Endothelial cell of umbilical vein (primary cell): ENCODE measurements at regions not wholly inside any gene's neighbourhood (a gene's known extent, or its start where the extent isn't known, plus 50 kb on each side); places are given as distances from the start of the nearest gene placed in this dataset.

Experiments used
- BruUV-seq: library from RNA; stranded (reverse); fragments of 400-500 nt; replicated peaks from 2 replicates; lab custom pipeline; 2021; lab: Mats Ljungman, UMichigan
- CTCF ChIA-PET: fragments of 300-600, 350-600 bp; sonication (Branson Sonifier 250); formaldehyde crosslinking; loops from one replicate; lab custom pipeline; 2021; ENCODE audit warnings: antibody characterized with exemption, inconsistent platforms; lab: Charles Lee
- POLR2A ChIA-PET: fragments of 300-600, 350-600 bp; sonication (Branson Sonifier 250); formaldehyde crosslinking; loops from one replicate; lab custom pipeline; 2021; ENCODE audit warnings: antibody characterized with exemption, inconsistent platforms; lab: Charles Lee
- DNase-seq: peaks from one replicate; pipeline ENCODE4 v3.0.0-alpha.2; 2011; ENCODE audit warnings: low read depth, low spot score
- FAIRE-seq: peaks from 2 replicates; lab custom pipeline; 2011; peaks lifted over from hg19 to GRCh38; lab: Jason Lieb, UNC
- H2AFZ ChIP-seq: 2 replicates; pipeline ENCODE4 v1.6.0; 2012; ENCODE audit warnings: low read depth, low read length, control low read depth, inconsistent platforms
- H3K27ac ChIP-seq: 2 replicates; pipeline ENCODE4 v1.5.1; 2011; ENCODE audit warnings: low read depth, mild to moderate bottlenecking, control low read depth, low read length, moderate library complexity; ENCODE audit not compliant: insufficient read depth
- H3K27me3 ChIP-seq, 2 experiments: 2 replicates each; pipeline versions ENCODE4 v1.6.0 to v1.6.1; 2011; ENCODE audit warnings: low read length in 2 of 2, mixed read lengths in 1 of 2; ENCODE audit not compliant: control insufficient read depth in 2 of 2, insufficient read depth in 2 of 2
- H3K36me3 ChIP-seq, 2 experiments: 2 replicates in 1 of 2; 3 replicates in 1 of 2; pipeline ENCODE4 v1.5.1; 2011; ENCODE audit warnings: low read length in 2 of 2, mild to moderate bottlenecking in 1 of 2, moderate library complexity in 1 of 2; ENCODE audit not compliant: control insufficient read depth in 2 of 2, insufficient read depth in 2 of 2; ENCODE audit errors: extremely low read depth in 1 of 2
- H3K4me1 ChIP-seq: 3 replicates; pipeline ENCODE4 v1.5.1; 2011; ENCODE audit warnings: mild to moderate bottlenecking, low read length; ENCODE audit not compliant: control insufficient read depth, insufficient read depth; ENCODE audit errors: extremely low read depth
- H3K4me2 ChIP-seq: 2 replicates; pipeline ENCODE4 v1.6.1; 2011; ENCODE audit warnings: low read length, control low read depth, mixed read lengths; ENCODE audit not compliant: insufficient read depth
- H3K4me3 ChIP-seq, 3 experiments: fragments of 200-600 bp in 1 of 3; sonication (generic), shearing (Covaris generic) in 1 of 3; replicated peaks in 1 of 3; 2 replicates each; pipeline ENCODE4 v1.5.1; 2011 to 2016; ENCODE audit warnings: control low read depth in 3 of 3, low read length in 3 of 3, mild to moderate bottlenecking in 2 of 3, inconsistent platforms in 1 of 3, low read depth in 1 of 3, moderate library complexity in 1 of 3; ENCODE audit not compliant: insufficient read depth in 1 of 3
- H3K79me2 ChIP-seq: 2 replicates; pipeline ENCODE4 v1.6.0; 2012; ENCODE audit warnings: low read length, inconsistent platforms; ENCODE audit not compliant: control insufficient read depth, insufficient read depth
- H3K9ac ChIP-seq: replicated peaks from 2 replicates; pipeline ENCODE3; 2011; ENCODE audit warnings: low read length, control low read depth; ENCODE audit not compliant: insufficient read depth; ENCODE audit errors: extremely low read depth
- H3K9me1 ChIP-seq: replicated peaks from 3 replicates; pipeline ENCODE4 v1.6.0; 2011; ENCODE audit warnings: mild to moderate bottlenecking, low read length; ENCODE audit not compliant: control insufficient read depth, insufficient read depth; ENCODE audit errors: extremely low read depth
- H3K9me3 ChIP-seq: replicated peaks from 2 replicates; pipeline ENCODE4 v1.5.1; 2012; ENCODE audit warnings: low read length, inconsistent platforms; ENCODE audit not compliant: control insufficient read depth, insufficient read depth
- H4K20me1 ChIP-seq: replicated peaks from 2 replicates; pipeline ENCODE3; 2011; ENCODE audit warnings: mild to moderate bottlenecking, low read length; ENCODE audit not compliant: control insufficient read depth, insufficient read depth; ENCODE audit errors: extremely low read depth
- CTCF ChIP-seq, 2 donors: IDR thresholded peaks; 1 replicate in 1 of 2; 2 replicates in 1 of 2; pipeline ENCODE4 v1.5.1; 2011; ENCODE audit warnings: low read length in 2 of 2, mild to moderate bottlenecking in 2 of 2, moderate library complexity in 2 of 2, control low read depth in 1 of 2, inconsistent platforms in 1 of 2, low read depth in 1 of 2; ENCODE audit not compliant: insufficient read depth in 1 of 2; ENCODE audit errors: extremely low read depth in 1 of 2
- FOS ChIP-seq: IDR thresholded peaks from 2 replicates; pipeline ENCODE4 v1.6.1; 2011; ENCODE audit warnings: mild to moderate bottlenecking, low read length, moderate library complexity, borderline replicate concordance; ENCODE audit not compliant: insufficient read depth
- GATA2 ChIP-seq: IDR thresholded peaks from 2 replicates; pipeline ENCODE4 v1.7.0; 2011; ENCODE audit warnings: low read depth, mild to moderate bottlenecking, moderate library complexity, mixed read lengths, low read length; ENCODE audit not compliant: insufficient read length, insufficient read depth
- JUN ChIP-seq: IDR thresholded peaks from 2 replicates; pipeline ENCODE4 v1.6.1; 2011; ENCODE audit warnings: borderline replicate concordance, low read depth; ENCODE audit not compliant: insufficient read length, insufficient read depth
- POLR2A ChIP-seq: IDR thresholded peaks from 2 replicates; pipeline ENCODE4 v1.6.1; 2012; ENCODE audit warnings: low read depth, mild to moderate bottlenecking, control low read depth, low read length
- POLR2AphosphoS5 ChIP-seq: IDR thresholded peaks from 2 replicates; pipeline ENCODE4 v1.6.1; 2012; ENCODE audit warnings: low read depth, mild to moderate bottlenecking, control low read depth, low read length, moderate library complexity; ENCODE audit not compliant: insufficient read depth
- dilution Hi-C: fragments of 300-500 bp; cut with MboI; formaldehyde crosslinking; loops from one replicate; pipeline ENCODE4 v1.15.0; 2019; ENCODE audit warnings: low sequenced_read_pairs; ENCODE audit not compliant: extremely low pct_ligation_motif_present
- intact Hi-C: fragments of 100-400 bp; cut with micrococcal nuclease; formaldehyde crosslinking; loops from one replicate; pipeline ENCODE4 v1.10.0; 2022

GRCh38 chr13:109333893-109334651, 452.3 kb downstream of the IRS2 start:
- Histone ChIP-seq H3K27me3 (no peaks in the 10 kb centered on the region), H3K4me1 (no peaks in the 10 kb centered on the region), H3K9me1 (no peaks in the 10 kb centered on the region), H3K27ac (no peak overlapping the region), H3K4me3 (no peak overlapping the region), H2AFZ (no peak overlapping the region), H3K9me3 (no peaks in the 10 kb centered on the region), H3K4me2 (no peak overlapping the region), H3K9ac (no peak overlapping the region), H3K36me3 (no peaks in the 10 kb centered on the region), H4K20me1 (no peaks in the 10 kb centered on the region), H3K79me2 (no peaks in the 10 kb centered on the region)
- CTCF ChIA-PET, result no interaction called here
- DNase-seq, result no peak
- no peak for FAIRE-seq
- BruUV-seq, result no TSS peak
- POLR2A ChIA-PET, result no interaction called here
- intact Hi-C loops, result no loop called here
- dilution Hi-C loops, result no loop called here
- no peak for TF ChIP-seq POLR2AphosphoS5
- no peak for TF ChIP-seq POLR2A

- Histone ChIP-seq H3K36me3 (no peaks in the 10 kb centered on the region), H3K4me3 (no peak overlapping the region), H3K27ac (no peak overlapping the region), H3K4me1 (no peaks in the 10 kb centered on the region), H3K9ac (no peak overlapping the region), H2AFZ (no peak overlapping the region), H3K27me3 (no peaks in the 10 kb centered on the region), H3K9me3 (no peaks in the 10 kb centered on the region), H3K9me1 (no peaks in the 10 kb centered on the region), H3K79me2 (no peaks in the 10 kb centered on the region), H3K4me2 (no peak overlapping the region), H4K20me1 (no peaks in the 10 kb centered on the region)
- dilution Hi-C loops (no loop called here), intact Hi-C loops (no loop called here)
- ChIA-PET POLR2A (no interaction called here), CTCF (interaction anchor here (1.2 to 1.5 kb wide), 2 partner anchors 12 to 13 kb away, joined by 4 read pairs; no protein-coding TSS in a partner anchor)
- no peak for DNase-seq
- no peak for TF ChIP-seq GATA2
- TF ChIP-seq CTCF (IDR thresholded peaks at IDR 0.05; ENCODE audit: extremely low read depth in 1 of 2, insufficient read depth in 1 of 2, low read depth in 1 of 2, low read length in 2 of 2), result no peak
- no peak for TF ChIP-seq FOS
- no peak for TF ChIP-seq JUN
- FAIRE-seq, result no peak
- no TSS peak for BruUV-seq
Observed at GRCh38 chr13:109332506-109333499, 453.6 kb downstream of the IRS2 start.
